GM12891 (cell line): ENCODE measurements at regions not wholly inside any gene's neighbourhood (a gene's known extent, or its start where the extent isn't known, plus 50 kb on each side); places are given as distances from the start of the nearest gene placed in this dataset.

Experiments
- POLR2AphosphoS5 ChIP-seq: IDR thresholded peaks from 2 replicates; pipeline ENCODE4 v1.6.1; 2011; ENCODE audit warnings: low read depth, low read length, control low read depth
- POU2F2 ChIP-seq: IDR thresholded peaks from 2 replicates; pipeline ENCODE4 v1.6.1; 2011; ENCODE audit warnings: low read depth, mild to moderate bottlenecking, control low read depth, low read length, moderate library complexity
- SPI1 ChIP-seq: IDR thresholded peaks from 2 replicates; pipeline ENCODE4 v1.6.1; 2011; ENCODE audit warnings: low read depth, low read length, control low read depth
- TAF1 ChIP-seq: IDR thresholded peaks from 2 replicates; pipeline ENCODE4 v1.6.1; 2011; ENCODE audit warnings: low read depth, low read length, control low read depth

- TF ChIP-seq TAF1 (no peak), POLR2AphosphoS5 (no peak), SPI1 (no peak), POU2F2 (no peak)
Observed at GRCh38 chr2:150154308-150154797, 333.1 kb downstream of the RND3 start.
